CD4-positive, alpha-beta memory T cell (primary cell): ENCODE measurements at regions not wholly inside any gene's neighbourhood (a gene's known extent, or its start where the extent isn't known, plus 50 kb on each side); places are given as distances from the start of the nearest gene placed in this dataset.

Experiments used
- CTCF ChIA-PET: fragments of 350-600 bp; sonication (Branson Sonifier 250); formaldehyde crosslinking; loops from one replicate; lab custom pipeline; 2021; ENCODE audit warnings: inconsistent platforms; ENCODE audit not compliant: partially characterized antibody; lab: Charles Lee
- POLR2A ChIA-PET: fragments of 350-600 bp; sonication (Branson Sonifier 250); formaldehyde crosslinking; loops from one replicate; lab custom pipeline; 2021; ENCODE audit not compliant: partially characterized antibody; lab: Charles Lee
- DNase-seq, 5 donors: peaks; one replicate each; pipeline versions ENCODE4 v3.0.0 to v3.0.0-alpha.2; 2020 to 2022; ENCODE audit warnings: mixed read lengths in 1 of 5
- H3K27ac ChIP-seq: one replicate; pipeline ENCODE4 v1.7.0; 2013; ENCODE audit warnings: low read depth, low read length
- H3K27me3 ChIP-seq: 2 replicates; pipeline ENCODE4 v1.7.0; 2013; ENCODE audit warnings: mild to moderate bottlenecking, low read length, moderate library complexity; ENCODE audit not compliant: insufficient read depth
- H3K36me3 ChIP-seq: 2 replicates; pipeline ENCODE4 v1.7.0; 2013; ENCODE audit warnings: mild to moderate bottlenecking, low read length, moderate library complexity; ENCODE audit not compliant: insufficient read depth
- H3K4me1 ChIP-seq: 2 replicates; pipeline ENCODE4 v1.7.0; 2013; ENCODE audit warnings: mild to moderate bottlenecking, low read length, moderate library complexity; ENCODE audit not compliant: insufficient read depth
- H3K4me3 ChIP-seq, 2 donors: one replicate each; pipeline ENCODE4 v1.7.0; 2013; ENCODE audit warnings: low read length in 2 of 2, mild to moderate bottlenecking in 1 of 2
- H3K9me3 ChIP-seq, 2 donors: one replicate each; pipeline ENCODE4 v1.7.0; 2013; ENCODE audit warnings: low read length in 2 of 2, control low read depth in 1 of 2; ENCODE audit not compliant: control insufficient read depth in 1 of 2
- H3K27ac Mint-ChIP-seq, 7 donors: one replicate each; pipeline ENCODE4 v1.8.0; 2020 to 2021; ENCODE audit warnings: mixed read lengths in 7 of 7, mild to moderate bottlenecking in 6 of 7, inconsistent platforms in 3 of 7, moderate library complexity in 3 of 7
- H3K27me3 Mint-ChIP-seq, 2 donors: one replicate each; pipeline ENCODE4 v1.8.0; 2020 to 2021; ENCODE audit warnings: mixed read lengths in 2 of 2
- H3K36me3 Mint-ChIP-seq, 2 donors: one replicate each; pipeline ENCODE4 v1.8.0; 2020 to 2021; ENCODE audit warnings: mixed read lengths in 2 of 2, inconsistent platforms in 1 of 2, mild to moderate bottlenecking in 1 of 2
- H3K4me1 Mint-ChIP-seq, 4 donors: one replicate each; pipeline ENCODE4 v1.8.0; 2020 to 2021; ENCODE audit warnings: mixed read lengths in 4 of 4, mild to moderate bottlenecking in 1 of 4
- H3K4me3 Mint-ChIP-seq, 8 donors: one replicate each; pipeline ENCODE4 v1.8.0; 2020 to 2021; ENCODE audit warnings: mixed read lengths in 8 of 8, mild to moderate bottlenecking in 7 of 8, moderate library complexity in 6 of 8, inconsistent platforms in 3 of 8
- H3K9me3 Mint-ChIP-seq, 8 donors: one replicate each; pipeline ENCODE4 v1.8.0; 2020 to 2021; ENCODE audit warnings: mixed read lengths in 8 of 8, mild to moderate bottlenecking in 5 of 8, inconsistent platforms in 3 of 8, moderate library complexity in 1 of 8
- intact Hi-C: fragments of 100-400 bp; cut with micrococcal nuclease; formaldehyde crosslinking; loops from one replicate; pipeline ENCODE4 v1.15.1; 2023

DNA sequence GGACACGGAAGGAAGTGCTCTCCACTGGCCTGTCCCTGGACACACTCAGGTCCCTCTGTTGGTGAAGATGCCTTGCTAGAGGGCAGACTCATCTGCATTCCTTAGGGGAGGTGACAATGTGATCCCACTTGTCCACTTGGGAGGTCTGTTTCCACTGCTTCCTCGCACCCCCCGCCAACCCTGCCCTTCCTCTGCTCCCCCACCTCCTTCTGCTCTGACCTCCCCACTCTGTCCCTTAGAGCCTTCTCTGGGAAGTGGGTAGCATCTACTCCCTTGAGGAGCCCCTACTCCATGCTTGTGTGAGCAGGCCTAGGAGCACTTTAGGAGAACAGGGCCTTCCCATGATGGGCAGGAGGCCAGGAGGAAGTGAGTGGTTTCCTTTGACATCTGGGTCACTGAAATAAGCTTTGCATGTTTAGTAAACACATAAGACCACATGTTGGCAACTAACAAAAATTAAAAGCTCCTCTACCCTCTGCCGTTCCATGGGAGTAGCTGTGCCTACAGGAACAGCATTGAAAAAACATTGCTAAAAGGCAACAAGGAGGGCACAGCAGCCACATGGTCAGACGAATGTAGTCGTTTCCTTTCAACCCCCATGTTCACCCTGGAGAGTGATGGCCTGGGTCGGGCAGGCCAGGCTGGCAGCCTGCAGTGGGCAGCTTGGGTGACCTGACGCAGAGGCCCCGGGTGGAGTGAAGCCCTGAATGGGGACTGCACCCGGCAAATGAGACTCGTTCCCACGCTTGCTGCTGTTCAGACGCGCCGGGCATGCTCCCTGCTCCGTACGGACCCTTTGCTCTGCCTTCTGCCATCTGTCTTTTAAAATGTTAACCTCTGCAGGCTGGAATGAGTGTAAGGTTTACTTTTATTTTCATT, 634.0 kb downstream of the IRX1 start:
- no peak overlapping the region for H3K27ac ChIP-seq
- POLR2A ChIA-PET: no interaction called here
- DNase-seq: no peak
- H3K27me3 ChIP-seq: no peaks in the 10 kb centered on the region
- no peaks in the 10 kb centered on the region for H3K36me3 ChIP-seq
- H3K9me3 Mint-ChIP-seq: peaks cover 2 to 28% (median 12%) of the 10 kb centered on the region in 8 donors
- H3K4me3 ChIP-seq: no peak overlapping the region
- H3K27me3 Mint-ChIP-seq: no peaks in the 10 kb centered on the region
- no peak overlapping the region for H3K4me3 Mint-ChIP-seq
- H3K36me3 Mint-ChIP-seq: no peaks in the 10 kb centered on the region
- no peaks in the 10 kb centered on the region for H3K4me1 ChIP-seq
- no peak overlapping the region for H3K27ac Mint-ChIP-seq
- no peaks in the 10 kb centered on the region for H3K9me3 ChIP-seq
- no peaks in the 10 kb centered on the region for H3K4me1 Mint-ChIP-seq
- intact Hi-C loops: no loop called here
- CTCF ChIA-PET: no interaction called here

DNA sequence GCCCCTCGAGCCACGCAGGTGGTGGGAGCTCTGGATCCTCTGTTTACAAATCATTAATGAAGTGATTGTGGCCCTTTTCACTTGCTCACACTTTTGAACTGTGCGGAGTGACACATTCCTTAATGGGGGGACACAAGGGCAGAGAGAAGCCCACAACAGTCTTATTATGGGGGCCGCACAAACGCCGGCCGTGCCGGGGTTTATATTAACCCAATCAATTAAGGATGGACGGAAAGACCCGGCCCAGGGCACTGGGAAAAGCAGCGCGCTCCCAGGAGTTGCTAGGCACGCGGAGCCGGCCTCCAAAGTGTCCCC, 634.8 kb downstream of the IRX1 start:
- Histone ChIP-seq H3K27ac (no peak overlapping the region), H3K36me3 (no peaks in the 10 kb centered on the region), H3K9me3 (no peaks in the 10 kb centered on the region), H3K27me3 (no peaks in the 10 kb centered on the region), H3K4me3 (no peak overlapping the region), H3K4me1 (no peaks in the 10 kb centered on the region)
- CTCF ChIA-PET: no interaction called here
- H3K36me3 Mint-ChIP-seq: no peaks in the 10 kb centered on the region
- POLR2A ChIA-PET: no interaction called here
- H3K27ac Mint-ChIP-seq: no peak overlapping the region
- no peaks in the 10 kb centered on the region for H3K27me3 Mint-ChIP-seq
- no peak for DNase-seq
- H3K9me3 Mint-ChIP-seq: peaks cover 2 to 32% (median 15%) of the 10 kb centered on the region in 8 donors
- H3K4me3 Mint-ChIP-seq: no peak overlapping the region
- intact Hi-C loops: no loop called here
- H3K4me1 Mint-ChIP-seq: no peaks in the 10 kb centered on the region

DNA sequence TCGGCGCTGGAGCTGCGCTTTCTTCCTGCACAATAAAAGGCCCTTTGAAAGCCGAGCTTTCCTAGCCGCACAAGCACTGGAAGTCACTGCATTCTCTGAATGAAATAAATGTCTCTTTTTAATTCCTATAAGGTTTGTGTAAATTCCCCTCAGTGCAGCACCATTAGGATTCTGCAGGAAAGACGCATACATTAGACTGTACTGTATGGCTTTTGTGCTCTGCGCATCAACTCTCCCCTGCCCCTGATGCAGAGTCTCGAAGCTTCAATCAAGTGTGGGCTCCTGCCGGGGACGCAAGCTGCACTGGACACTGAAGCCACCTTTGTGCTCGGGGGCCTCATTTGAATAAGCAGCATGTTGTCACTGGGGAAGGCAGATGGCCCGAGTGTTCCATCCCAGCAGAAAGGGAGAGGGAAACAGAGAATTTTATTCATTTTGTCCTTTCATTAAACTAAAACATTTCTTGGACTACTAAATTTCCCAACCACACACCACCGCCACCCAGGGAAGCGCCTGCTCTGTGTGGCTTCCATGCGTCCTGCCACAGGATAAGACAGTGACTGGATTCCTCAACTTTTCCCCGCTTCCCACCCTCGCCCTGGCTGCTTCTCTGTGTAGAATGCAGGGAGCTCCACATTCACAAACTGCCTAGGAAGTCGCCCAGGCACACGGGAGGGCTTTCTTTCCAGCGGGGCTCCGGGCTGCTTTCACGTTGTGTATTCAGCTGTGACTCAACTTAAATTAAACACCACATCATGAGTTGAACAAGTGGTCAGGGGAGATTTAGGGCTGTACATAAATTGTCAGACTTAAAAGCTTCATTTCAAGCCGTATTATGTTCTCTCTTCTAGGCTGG, 635.4 kb downstream of the IRX1 start:
- no peaks in the 10 kb centered on the region for H3K27me3 Mint-ChIP-seq
- H3K4me3 Mint-ChIP-seq: no peak overlapping the region
- ChIA-PET POLR2A (no interaction called here), CTCF (no interaction called here)
- Histone ChIP-seq H3K36me3 (no peaks in the 10 kb centered on the region), H3K4me3 (no peak overlapping the region), H3K27me3 (no peaks in the 10 kb centered on the region), H3K27ac (no peak overlapping the region), H3K9me3 (no peaks in the 10 kb centered on the region), H3K4me1 (no peaks in the 10 kb centered on the region)
- H3K36me3 Mint-ChIP-seq: no peaks in the 10 kb centered on the region
- H3K27ac Mint-ChIP-seq: no peak overlapping the region
- H3K4me1 Mint-ChIP-seq: no peaks in the 10 kb centered on the region
- intact Hi-C loops: no loop called here
- peaks cover 2 to 28% (median 15%) of the 10 kb centered on the region in 8 donors for H3K9me3 Mint-ChIP-seq
- DNase-seq: no peak

DNA sequence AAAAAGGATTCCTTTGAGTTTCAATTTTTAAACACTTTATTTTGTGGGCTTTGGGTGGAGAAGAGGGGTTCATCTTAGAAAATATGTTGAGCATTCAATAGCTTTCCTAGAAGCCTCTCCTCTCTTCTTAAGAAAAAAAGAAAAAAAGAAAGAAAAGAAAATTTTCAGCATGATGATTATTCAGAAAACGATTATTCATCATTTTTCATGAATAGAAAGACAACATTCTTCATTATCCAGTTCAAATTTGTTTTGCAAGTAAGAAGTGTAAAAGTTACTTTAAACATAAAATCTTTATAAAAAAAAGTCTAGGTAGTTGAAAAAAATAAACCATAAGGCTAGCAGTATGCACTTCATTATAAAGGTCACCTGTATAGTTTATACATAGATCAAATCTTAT, 636.5 kb downstream of the IRX1 start:
- Histone ChIP-seq H3K27ac (no peak overlapping the region), H3K36me3 (no peaks in the 10 kb centered on the region), H3K4me1 (no peaks in the 10 kb centered on the region), H3K27me3 (no peaks in the 10 kb centered on the region), H3K4me3 (no peak overlapping the region), H3K9me3 (no peaks in the 10 kb centered on the region)
- H3K27ac Mint-ChIP-seq: no peak overlapping the region
- POLR2A ChIA-PET: no interaction called here
- H3K4me1 Mint-ChIP-seq: no peaks in the 10 kb centered on the region
- intact Hi-C loops: no loop called here
- H3K27me3 Mint-ChIP-seq: no peaks in the 10 kb centered on the region
- CTCF ChIA-PET: no interaction called here
- no peak for DNase-seq
- no peak overlapping the region for H3K4me3 Mint-ChIP-seq
- H3K9me3 Mint-ChIP-seq: peaks cover 2 to 30% (median 16%) of the 10 kb centered on the region in 8 donors
- no peaks in the 10 kb centered on the region for H3K36me3 Mint-ChIP-seq

DNA sequence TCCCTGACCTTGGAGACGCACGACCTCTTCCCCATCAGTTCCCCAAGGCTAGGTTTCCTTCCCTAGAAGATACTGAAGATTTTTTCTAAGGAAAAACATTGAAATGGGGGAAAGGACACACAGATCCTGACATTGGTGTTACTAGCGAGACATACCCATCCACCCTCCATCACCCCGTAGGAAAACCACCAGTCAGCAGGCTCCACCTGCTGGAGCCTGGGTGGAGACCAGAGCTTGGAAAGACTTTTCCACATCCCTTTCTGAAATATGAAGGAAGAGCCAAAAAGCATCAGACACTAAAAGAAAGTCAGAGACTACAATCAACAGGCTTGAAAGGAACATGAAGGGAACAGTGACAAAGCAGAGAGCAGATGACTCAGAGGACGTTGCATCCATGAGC, 638.0 kb downstream of the IRX1 start:
- Histone ChIP-seq H3K36me3 (no peaks in the 10 kb centered on the region), H3K27ac (no peak overlapping the region), H3K4me3 (no peak overlapping the region), H3K4me1 (no peaks in the 10 kb centered on the region), H3K27me3 (no peaks in the 10 kb centered on the region), H3K9me3 (no peaks in the 10 kb centered on the region)
- ChIA-PET CTCF (no interaction called here), POLR2A (no interaction called here)
- peaks cover 2 to 30% (median 21%) of the 10 kb centered on the region in 8 donors for H3K9me3 Mint-ChIP-seq
- no peak overlapping the region for H3K4me3 Mint-ChIP-seq
- DNase-seq: no peak
- no peak overlapping the region for H3K27ac Mint-ChIP-seq
- intact Hi-C loops: no loop called here
- H3K36me3 Mint-ChIP-seq: no peaks in the 10 kb centered on the region
- H3K27me3 Mint-ChIP-seq: no peaks in the 10 kb centered on the region
- H3K4me1 Mint-ChIP-seq: no peaks in the 10 kb centered on the region

DNA sequence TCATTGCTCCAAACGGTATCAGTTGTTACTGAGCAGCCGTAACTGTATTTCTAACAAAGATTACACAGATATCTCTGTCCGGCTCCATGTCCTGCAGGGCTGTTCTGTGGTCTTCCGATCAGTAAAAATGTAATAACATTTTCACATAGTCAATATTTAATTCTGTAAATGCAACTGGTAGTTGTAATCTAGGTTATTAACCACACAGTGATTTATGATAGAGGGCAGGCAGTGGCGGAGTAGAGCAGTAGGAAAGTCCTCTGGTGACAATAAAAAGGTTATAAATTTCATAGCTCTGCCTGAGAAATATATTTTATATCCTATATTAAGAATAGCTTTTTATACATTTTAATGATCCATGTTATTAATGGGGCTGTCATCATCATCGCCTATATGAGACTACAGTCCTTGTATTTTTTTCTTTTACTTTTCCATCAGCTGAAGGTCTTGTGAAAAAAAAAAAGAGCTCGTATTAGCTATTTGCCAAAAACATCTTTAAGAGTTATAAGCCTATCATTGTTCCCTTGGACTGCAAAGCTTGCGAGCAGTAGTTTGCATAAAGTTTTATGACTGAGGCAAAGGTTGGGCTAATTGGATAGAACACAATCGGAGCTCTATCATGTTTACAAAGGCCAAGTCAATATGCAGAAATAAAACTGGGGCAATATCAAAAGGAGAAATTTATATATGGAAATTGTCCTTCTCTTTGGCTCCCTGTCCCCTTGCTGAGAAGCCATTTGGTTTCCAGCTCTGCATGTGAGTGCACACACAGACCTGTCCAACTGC, 648.0 kb downstream of the IRX1 start:
- Mint-ChIP-seq H3K4me1 (no peaks in the 10 kb centered on the region), H3K27ac (no peak overlapping the region), H3K36me3 (no peaks in the 10 kb centered on the region), H3K27me3 (no peaks in the 10 kb centered on the region), H3K4me3 (no peak overlapping the region), H3K9me3 (peaks cover 0 to 16% (median 10%) of the 10 kb centered on the region in 8 donors)
- Histone ChIP-seq H3K4me1 (no peaks in the 10 kb centered on the region), H3K36me3 (no peaks in the 10 kb centered on the region), H3K4me3 (no peak overlapping the region), H3K27ac (no peak overlapping the region), H3K9me3 (peaks cover 0 to 4% of the 10 kb centered on the region in 2 donors), H3K27me3 (no peaks in the 10 kb centered on the region)
- intact Hi-C loops: no loop called here
- ChIA-PET CTCF (no interaction called here), POLR2A (no interaction called here)
- DNase-seq: no peak

DNA sequence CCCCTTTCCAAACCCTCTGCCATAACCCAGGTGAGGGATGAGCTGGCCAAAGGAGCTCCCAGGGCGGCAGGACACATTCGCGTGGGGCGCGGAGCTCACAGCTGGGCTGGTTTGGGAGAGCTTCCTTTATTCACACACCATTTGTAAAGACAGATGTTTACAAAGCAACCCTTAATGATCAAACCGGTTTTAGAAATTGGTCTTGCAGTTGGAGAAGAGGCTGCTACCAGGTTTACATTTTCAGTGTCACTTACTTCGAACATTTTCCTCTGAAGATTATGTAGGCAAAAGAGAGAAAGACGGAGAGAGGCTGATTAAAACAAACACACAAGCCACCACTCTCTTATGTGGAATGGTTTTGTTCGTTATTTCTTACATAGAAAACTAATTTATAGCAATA, 648.7 kb downstream of the IRX1 start:
- ChIA-PET POLR2A (no interaction called here), CTCF (no interaction called here)
- Histone ChIP-seq H3K9me3 (peaks cover 0 to 4% of the 10 kb centered on the region in 2 donors), H3K27me3 (no peaks in the 10 kb centered on the region), H3K4me1 (no peaks in the 10 kb centered on the region), H3K27ac (no peak overlapping the region), H3K4me3 (no peak overlapping the region), H3K36me3 (no peaks in the 10 kb centered on the region)
- Mint-ChIP-seq H3K9me3 (peaks cover 0 to 16% (median 9%) of the 10 kb centered on the region in 8 donors), H3K4me1 (no peaks in the 10 kb centered on the region), H3K27me3 (no peaks in the 10 kb centered on the region), H3K4me3 (no peak overlapping the region), H3K27ac (no peak overlapping the region), H3K36me3 (no peaks in the 10 kb centered on the region)
- DNase-seq: no peak
- intact Hi-C loops: no loop called here
